Fibroblast of skin of back (primary cell): ENCODE measurements at regions not wholly inside any gene's neighbourhood (a gene's known extent, or its start where the extent isn't known, plus 50 kb on each side); places are given as distances from the start of the nearest gene placed in this dataset.
A peak's percentile ranks its signal among the peaks of the same experiment; 100 is the strongest.

Source experiments
- DNase-seq: peaks from one replicate; pipeline ENCODE4 v3.0.0-alpha.2; 2013

DNA sequence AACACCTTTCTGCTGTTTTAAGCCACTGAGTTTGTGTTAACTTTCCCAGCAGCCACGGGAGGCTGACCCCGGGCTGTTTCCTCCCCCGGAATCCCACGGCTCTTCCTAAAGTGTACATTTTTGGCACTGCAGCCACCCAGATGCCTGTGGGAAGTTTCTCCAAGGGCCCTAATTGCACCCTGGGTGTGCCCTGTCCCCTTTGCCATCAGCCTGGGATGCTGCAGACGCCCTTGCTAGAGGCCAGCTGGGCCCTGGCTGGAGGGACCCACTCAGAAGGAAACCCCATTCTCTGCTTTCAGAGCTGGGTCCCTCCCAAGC lies 883.3 kb downstream of the BRD1 start:
- DNase-seq, result no peak

DNA sequence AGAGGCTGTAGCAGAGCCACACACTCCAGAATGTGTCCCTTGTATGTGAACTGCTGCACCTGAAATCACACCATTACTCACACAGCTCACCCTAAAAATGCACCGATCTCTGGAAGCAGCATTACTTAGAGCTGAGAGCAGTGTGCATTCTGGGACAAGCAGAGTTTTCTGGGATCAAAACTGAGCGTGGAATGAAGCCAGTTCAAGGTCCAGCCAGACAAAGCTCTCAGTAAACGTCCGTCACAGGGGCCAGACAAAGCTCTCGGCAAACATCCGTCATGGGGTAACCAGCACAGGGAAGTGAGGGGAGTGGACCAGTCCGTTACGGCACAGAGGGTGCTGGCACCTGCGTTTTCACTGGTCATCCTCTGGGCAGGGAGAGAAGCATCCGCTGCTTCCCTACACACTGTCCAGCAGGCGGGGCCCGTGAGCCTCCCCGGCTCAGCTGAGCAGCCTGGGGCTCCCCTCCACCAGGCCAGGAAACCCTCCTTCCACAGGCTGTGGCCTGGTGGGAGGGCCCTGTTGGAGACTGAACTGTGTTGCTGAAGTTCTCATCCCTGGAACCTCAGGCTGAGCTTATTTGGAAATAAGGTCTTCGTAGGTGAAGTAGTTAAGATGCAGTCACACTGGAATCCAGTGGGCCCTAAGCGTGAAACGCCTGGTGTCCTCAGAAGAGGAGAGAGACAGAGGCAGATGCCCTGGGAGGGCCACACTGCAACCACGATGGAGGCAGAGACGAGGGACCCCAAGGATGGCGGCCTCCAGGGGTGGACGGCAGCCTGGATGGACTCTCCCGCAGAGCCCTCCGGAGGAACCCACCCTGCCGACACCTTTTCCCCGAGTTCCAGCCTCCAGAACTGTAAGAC lies 883.9 kb downstream of the BRD1 start:
- peak; percentile 27 for DNase-seq

DNA sequence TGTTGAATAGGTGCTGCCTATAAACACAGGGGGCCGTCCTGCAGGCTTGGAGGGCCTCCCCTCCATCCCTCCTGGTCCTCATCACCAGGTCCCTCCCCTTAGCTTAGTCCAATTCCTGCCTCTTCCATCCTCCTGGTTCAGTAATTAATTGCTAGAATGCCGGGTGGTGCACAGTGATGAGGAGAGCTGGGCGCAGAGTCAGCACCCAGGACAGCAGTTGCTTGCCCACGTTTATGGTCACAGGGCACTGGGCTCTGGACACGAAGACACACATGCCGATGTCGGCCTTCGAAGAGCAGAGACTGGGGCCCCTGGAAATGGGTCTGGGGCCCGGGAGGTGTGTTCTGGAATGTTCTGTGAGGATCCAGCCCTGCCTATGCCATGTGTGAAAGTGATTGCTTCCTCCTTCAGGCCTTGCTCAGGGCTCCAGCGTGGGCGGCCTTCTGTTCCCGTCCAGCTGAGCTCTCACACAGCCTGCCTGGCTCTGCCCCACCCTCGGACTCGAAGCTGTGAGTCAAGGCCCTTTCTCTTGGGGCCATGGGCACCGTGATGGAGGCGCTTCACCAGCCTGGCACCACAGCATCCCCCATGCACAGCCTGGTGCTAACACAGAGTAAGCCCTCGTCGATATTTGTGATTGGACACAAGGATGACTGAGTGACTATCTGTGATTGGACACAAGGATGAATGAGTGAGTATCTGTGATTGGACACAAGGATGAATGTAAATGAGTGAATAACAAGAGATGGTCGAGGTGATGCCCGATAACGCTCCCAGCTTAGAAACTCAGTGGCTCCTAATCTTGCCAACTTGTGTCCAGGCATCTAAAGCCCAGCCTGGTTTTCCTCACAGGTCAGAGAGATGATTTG lies 884.7 kb downstream of the BRD1 start:
- no peak for DNase-seq

DNA sequence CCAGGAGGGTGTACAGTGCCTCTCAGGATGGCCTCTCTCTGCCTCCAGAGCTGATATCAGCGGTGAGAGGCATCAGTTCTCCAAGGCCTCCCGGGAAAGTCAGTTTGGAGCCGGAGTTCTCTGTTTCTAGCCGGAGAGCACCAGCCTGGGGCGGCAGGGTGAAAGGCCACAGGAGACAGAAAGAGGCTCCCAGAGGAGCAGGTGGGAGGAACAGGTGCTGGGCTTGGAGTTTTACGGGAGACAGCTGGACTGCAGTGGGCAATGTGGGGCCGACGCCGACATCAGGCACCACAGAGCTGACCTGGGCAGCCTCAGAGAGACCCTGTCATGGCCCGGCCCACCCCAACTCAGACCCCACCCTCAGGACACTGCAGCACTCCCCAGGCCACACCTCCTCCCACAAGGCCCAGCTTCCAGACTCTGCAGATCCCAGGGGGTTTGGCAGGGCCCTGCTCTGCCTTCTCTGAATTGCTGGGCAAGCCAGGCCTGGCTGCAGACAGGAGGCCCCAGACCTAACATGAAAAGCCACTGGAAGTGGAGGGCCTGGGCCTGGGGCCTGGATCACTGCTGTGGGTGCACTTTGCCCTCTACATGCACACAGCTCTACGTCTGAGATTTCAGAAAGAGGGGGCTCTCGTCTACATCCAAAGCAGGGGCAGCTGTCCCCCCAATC lies 885.6 kb downstream of the BRD1 start:
- DNase-seq, result no peak

DNA sequence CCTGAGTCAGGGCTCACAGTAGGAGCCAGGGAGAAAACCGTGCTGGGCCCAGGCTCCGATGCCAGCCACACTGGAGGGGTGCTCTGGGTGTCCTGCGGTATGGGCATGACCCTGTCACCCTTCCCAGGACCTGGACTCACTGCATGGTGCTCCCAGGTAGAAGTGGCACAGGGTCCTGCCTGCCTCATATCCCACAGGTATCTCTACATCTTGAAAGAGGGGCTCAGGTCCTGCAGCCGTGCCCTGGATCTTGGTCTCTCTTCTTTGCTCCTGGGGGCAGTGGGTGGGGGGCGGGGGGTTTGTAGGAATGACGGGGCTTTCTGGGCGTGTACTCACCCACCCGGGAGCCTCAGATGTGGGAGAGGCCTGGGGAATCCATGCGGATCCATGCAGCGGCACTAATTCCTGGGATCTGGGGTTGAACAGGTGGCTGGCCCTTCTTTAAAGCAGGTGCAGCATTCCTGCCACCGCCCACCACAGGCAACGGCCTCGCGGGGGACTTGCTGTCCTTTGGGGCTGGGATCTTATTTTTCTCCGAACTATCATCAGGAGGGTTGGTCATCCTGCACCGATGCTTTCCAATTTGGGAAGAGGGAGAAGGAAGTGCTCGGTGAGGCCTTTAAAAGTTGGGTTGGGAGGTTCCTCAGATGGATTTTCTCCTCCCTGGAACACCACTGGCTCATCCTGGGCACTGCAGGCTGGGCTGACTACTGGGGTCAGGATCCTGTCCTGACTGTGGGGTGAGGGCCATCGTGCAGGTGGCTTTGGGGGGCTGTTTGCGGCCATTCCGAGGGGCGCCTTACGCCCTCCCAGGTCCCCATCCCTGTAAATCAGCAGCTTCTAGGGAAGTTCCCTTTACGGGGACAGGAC lies 886.4 kb downstream of the BRD1 start:
- DNase-seq, result no peak

DNA sequence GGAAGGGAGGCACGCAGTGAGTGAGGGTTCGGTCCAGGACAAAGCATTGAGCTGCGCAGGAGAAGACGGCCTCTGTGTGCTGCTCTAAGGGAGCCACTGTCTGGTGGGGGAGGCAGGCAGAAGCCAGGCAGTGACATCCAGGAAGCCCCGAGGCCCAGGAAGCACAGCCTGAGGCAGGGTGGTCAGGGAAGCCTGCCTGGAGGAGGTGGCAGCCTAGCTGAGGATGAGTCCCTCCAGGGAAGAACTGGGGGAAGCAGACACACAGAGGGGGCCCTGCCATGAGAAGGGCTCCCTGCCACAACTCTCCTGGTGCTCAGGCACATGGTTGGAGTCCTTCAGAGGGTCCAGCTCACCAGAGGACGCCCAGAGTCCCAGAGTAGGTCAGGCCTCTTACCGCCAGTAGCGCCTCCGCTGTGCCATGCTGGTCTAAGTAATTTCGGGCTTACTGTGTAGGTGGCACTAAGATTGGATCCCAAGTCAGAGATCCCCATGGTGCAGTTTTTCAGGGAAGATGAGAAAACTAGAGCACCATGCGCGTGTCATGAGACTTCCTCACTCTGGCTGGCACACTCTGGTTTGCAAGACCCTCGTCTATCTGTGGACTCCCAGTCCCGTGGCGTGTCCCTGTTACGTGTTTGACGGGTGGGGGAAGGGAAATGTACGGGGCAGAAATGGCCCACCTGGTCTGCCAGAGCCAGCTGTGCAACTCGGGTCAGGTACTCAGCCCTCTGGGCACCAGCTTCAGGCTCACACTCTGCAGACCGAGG lies 887.2 kb downstream of the BRD1 start:
- no peak for DNase-seq

DNA sequence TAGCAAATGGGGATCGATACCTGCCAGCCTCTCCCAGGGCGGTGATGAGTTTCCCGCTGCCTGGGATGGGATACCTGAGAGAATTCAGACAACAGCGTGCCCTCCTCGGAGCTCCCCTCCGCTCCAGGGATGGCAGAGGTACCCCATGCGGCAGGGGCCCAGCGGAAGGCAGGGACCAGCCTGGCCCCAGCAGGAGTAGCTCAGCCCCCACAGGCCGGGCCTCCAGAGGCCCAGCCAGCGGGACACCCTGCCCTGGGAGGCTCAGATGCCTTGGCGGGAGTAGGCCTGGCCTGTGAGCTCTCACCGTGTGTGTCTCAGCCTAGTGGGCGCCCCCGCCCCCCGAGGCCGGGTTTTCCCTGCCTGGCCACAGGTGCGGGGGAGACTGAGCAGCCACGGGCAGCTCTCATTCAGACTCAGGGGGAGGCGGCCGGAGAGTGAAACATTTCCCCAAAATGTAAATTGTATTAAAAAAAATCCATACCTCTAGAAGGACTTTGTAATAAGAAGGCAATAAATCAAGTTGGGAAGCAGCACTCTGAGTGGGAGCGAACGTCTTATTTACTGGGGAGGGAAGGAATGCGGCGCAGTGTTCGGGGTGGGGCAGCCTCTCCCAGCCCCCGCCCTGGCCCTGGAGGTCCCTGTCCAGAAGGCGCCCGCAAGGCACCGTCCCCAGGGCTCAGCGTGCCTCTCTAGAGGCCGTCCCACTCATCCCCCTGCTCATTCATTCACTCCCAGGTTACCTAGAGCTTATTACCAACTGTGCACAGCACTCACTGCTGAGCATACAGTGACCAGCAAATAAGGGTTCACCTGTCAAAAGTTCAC lies 888.0 kb downstream of the BRD1 start:
- no peak for DNase-seq

DNA sequence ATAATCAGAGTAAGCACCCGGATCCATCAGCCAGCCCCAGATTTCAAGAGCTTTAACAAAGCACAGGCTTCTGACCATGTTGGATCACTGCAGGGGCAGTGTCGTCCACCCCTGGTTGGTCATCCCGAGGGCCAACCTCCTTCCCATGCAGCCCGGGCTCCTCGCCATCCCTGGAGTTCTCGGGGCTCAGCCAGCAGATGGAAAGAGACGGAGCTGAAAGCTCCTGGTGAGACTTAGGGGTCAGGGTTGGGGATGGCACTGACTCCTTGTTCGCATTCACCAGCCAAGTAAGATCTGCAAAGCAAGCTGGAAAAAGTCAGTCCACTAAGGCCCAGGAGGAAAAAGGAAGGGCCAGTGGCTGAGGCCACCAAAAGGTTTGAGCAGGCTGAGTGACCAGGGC lies 888.9 kb downstream of the BRD1 start:
- no peak for DNase-seq

DNA sequence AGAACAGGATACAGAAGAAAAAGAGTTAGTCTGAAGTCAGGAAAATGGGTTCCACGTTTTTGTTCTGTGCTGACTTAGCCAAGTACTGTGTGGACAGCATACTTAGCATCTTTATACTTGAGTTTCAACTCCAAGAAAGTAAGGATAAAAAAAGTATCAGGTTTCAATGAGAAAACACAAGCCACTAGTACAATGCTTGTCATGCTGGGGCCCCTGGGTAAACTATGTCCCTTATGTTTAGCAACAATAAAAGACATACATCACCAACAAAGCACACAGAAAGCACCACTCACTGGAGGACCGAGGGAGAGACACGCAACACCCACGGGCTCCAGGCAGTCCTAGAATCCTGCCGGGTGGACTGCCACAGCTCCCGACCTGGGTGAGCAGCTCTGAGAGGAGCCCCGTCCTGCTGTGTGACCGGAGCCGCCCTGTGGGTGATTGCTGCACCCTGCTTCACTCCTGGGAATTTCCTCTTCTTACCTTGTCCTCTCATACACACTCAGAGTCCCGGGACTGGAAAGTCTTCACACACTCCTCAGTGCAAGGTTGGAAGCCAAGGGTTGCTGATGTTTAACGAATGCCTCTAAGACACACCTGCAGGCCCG lies 890.5 kb downstream of the BRD1 start:
- DNase-seq, result no peak

DNA sequence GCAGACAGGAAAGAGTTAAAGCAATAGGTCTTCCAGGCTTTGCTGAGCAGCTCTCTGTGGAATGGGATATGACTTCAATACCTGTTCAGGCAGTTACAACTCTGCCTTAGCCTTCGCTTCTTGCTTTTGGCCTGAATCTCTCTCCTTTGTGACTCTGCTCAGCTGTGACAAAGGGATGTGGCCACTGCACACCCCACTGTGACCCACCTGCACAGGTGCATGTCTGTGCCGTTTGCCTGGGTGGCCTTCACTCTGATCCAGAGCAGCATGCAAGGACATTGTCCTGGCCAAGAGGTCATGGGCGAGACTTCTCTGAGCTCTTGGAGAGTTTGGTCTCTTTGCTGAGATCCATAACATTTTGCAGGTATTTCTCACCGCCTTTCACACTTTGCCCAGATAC lies 891.3 kb downstream of the BRD1 start:
- no peak for DNase-seq

DNA sequence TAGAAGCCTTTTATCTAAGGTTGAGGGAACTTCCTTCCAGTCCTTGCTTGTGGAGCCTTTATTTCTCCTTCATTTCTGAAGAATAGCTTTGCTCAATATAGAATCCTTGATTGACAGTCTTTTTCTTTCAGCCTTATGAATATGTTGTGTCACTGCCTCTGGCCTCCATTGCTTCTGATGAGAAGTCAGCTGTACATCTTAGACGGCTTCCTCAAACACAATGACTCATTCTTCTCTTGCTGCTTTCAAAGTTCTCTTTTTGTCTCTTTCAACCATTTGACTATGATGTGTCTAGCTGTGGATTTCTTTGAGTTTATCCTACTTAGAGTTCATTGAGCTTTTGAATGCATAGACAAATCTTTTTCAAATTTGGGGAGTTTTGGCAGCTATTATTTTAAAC lies 893.2 kb downstream of the BRD1 start:
- DNase-seq, result no peak

DNA sequence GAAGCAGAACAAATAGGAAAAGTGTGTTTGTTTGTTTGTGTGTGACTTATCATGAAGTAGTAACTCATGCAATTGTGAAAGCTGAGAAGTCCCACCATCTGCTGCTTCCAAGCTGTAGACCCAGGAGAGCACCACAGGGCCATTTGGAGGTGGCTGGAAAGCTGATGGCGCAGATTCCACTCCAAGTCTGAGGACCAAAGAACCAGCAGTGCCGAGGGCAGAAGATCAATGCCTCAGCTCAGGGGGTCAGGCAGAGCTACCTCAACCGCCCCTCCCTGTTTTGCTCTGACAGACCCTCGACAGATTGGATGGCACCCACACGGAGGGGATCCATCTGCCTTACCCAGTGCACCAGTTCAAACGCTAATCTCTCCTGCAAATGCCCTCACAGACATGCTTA lies 896.2 kb downstream of the BRD1 start:
- DNase-seq, result no peak

DNA sequence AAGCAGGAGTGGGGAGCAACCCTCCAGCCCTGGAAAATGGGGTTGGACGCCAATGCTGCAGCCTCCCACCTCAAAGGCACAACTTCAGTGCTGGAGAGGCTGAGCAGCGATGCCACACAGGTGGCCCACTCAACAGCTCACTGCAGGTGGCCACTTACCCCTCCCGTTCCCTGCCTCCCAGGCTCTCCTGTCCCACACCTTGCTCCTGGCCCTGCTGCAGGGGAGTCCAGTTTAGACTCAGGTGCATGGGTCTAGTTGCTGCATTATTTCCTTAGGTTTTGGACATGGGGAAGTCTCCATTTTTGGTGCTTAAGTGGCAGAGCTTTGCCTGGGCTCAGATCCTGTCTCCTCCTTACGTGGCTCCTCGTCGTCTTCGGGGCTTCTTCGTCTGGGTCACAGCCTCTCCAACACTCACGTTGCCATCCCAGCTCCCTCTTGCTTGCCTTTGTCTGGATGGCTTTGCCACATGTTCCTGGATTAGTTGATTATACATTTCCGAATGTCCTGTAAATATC lies 898.3 kb downstream of the BRD1 start:
- DNase-seq, result no peak

DNA sequence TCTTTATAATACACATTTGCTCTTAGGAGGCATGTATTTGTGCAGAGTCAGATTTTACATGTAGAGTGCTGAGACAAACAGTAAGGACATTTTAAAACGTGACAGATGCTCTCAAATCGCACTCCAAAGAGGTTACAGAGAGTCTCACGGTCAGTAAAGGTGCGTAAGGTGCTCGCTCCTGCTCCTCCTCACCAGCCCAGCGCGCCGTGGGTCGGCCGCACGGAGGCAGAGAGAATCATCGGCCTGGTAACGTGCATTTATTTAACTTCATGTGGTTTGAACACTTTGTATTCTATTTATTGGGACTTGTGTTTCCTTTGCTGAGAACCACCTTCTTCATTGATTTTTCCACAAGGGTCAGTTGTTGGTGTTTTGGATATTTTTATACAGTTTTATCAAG lies 900.1 kb downstream of the BRD1 start:
- no peak for DNase-seq

DNA sequence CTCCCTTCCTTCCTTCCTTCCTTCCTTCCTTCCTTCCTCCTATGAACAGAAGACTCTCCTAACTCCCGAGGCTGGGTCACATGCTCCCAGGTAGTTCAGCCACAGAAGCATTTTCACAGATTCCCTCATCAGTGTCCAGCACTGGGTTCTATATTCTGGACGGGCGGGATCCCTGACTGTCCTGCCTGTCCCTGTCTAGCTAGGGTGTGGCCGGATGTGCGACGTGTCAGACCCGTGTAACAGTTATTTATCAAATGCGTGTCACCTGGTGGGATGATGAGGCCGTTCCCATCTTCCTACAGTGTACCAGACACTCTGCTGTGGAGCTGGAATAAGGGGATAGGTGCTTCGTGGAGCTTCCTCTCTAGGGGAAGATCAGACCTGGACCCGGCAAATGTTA lies 901.0 kb downstream of the BRD1 start:
- DNase-seq, result no peak

DNA sequence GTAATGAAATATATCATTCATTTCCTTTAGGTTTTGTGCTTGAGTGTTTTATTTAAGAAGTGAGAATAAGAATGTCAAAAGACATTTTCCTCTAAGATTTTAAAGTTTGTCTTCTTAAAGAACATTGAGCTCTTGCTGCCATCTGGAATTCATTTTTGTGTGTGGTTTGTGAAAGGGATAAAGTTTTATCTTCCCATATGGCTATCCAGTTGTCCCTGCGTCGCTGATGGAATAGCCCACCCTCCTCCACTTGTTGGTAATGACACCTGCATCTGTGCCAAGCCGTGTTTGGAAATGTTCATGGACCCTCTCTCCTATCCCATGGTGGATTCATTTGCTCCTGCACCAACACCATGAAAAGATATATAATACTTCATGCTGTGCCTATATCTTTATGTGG lies 901.5 kb downstream of the BRD1 start:
- DNase-seq, result no peak

DNA sequence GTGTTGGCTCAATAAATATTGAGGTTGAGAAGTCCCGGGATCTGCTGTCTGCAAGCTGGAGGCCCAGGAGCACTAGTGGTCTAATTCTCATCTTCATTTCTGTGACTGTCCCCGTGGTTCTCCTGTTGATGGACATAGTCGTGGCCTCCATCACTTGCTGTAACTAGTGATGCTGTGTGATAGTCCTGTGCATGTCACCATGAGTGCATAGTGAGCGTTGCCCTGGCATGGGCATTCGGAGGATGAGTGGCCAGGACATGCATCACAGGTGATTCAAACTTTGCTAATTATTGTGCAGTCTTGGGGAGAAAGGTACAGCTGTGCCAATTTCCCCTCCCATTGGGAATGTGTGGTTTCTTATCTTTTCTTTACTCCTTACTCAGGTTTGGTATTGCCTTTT lies 902.2 kb downstream of the BRD1 start:
- no peak for DNase-seq

DNA sequence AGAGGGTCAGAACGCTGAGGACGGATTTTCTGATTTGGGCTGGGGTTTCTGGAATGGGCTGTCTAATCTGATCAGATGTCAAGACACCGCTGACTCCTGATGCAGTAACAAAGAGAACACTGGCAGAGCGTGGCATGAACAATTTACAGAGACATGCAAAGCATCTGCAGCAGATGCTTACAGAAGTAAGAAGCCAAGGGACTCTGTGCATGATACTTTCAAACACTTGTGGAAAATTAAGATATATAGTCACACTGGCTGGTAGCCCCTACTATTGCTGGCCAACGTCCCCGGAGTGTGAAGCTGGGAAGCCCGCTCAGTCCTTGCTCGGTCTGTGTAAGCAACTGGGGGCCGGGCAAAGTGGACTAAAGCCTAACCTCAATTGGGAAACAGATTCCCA lies 903.7 kb downstream of the BRD1 start:
- DNase-seq, result no peak

DNA sequence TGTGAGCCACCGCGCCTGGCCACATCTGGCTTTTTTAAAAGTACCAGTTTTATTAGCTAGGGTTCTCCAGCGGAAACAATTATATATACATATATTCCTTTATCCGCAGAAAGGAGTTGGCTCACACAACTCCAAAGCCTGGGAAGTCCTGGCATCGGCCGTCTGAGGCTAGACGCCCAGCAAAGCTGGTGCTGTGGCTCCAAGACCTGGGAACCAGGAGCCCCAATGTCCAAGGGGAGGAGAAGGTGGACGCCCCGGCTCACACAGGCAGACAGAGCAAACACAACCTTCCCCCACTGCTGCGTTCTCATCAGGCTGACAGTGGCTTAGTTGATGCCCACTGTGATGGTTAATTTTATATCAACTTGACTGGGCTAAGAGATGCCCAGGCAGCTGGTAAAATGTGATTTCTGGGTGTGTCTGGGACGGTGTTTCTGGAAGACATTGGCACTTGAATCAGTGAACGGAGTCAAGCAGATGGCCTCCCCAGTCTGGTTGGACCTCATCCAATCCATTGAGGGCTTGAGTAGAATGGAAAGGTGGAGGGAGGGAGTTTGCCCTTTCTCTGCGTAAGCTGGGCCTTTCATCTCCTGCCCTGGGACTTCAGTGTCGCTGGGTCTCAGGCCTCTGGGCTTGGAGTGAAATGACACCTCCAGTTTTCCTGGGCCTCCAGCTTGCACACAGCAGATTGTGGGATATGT lies 904.4 kb downstream of the BRD1 start:
- DNase-seq, result no peak
